IPS-18c (cell line): ENCODE measurements at regions not wholly inside any gene's neighbourhood (a gene's known extent, or its start where the extent isn't known, plus 50 kb on each side); places are given as distances from the start of the nearest gene placed in this dataset.

Experiments used
- H3K4me3 ChIP-seq: 2 replicates; pipeline ENCODE4 v1.7.0; 2013; ENCODE audit warnings: low read depth, mild to moderate bottlenecking, low read length, moderate library complexity; ENCODE audit not compliant: insufficient read depth
- H3K9me3 ChIP-seq: one replicate; pipeline ENCODE4 v1.6.1; 2013; ENCODE audit warnings: mild to moderate bottlenecking, low read length, moderate library complexity; ENCODE audit not compliant: control insufficient read depth, insufficient read depth

- no peak overlapping the region for H3K4me3 ChIP-seq
- H3K9me3 ChIP-seq: no peaks in the 10 kb centered on the region
These were observed 158.7 kb downstream of the ARRDC3 start for GRCh38 chr5:91224456-91224855.

- Histone ChIP-seq H3K9me3 (no peaks in the 10 kb centered on the region), H3K4me3 (no peak overlapping the region)
These were observed 159.2 kb downstream of the ARRDC3 start for GRCh38 chr5:91223886-91224285.

- no peak overlapping the region for H3K4me3 ChIP-seq
- no peaks in the 10 kb centered on the region for H3K9me3 ChIP-seq
These were observed 160.6 kb downstream of the ARRDC3 start for GRCh38 chr5:91222482-91222881.

- Histone ChIP-seq H3K4me3 (no peak overlapping the region), H3K9me3 (no peaks in the 10 kb centered on the region)
These were observed 161.2 kb downstream of the ARRDC3 start for GRCh38 chr5:91221917-91222316.

GRCh38 chr5:91219803-91220371 is 163.2 kb downstream of the ARRDC3 start:
- no peaks in the 10 kb centered on the region for H3K9me3 ChIP-seq
- H3K4me3 ChIP-seq: no peak overlapping the region

- Histone ChIP-seq H3K9me3 (no peaks in the 10 kb centered on the region), H3K4me3 (no peak overlapping the region)
These were observed 163.9 kb downstream of the ARRDC3 start for GRCh38 chr5:91219091-91219802.

GRCh38 chr5:91217859-91218258 is 165.3 kb downstream of the ARRDC3 start:
- no peak overlapping the region for H3K4me3 ChIP-seq
- H3K9me3 ChIP-seq: no peaks in the 10 kb centered on the region

GRCh38 chr5:91214571-91214970 is 168.5 kb downstream of the ARRDC3 start:
- Histone ChIP-seq H3K4me3 (no peak overlapping the region), H3K9me3 (no peaks in the 10 kb centered on the region)
